H9 (cell line): ENCODE measurements at regions not wholly inside any gene's neighbourhood (a gene's known extent, or its start where the extent isn't known, plus 50 kb on each side); places are given as distances from the start of the nearest gene placed in this dataset.

Experiments used
- DNase-seq: peaks from one replicate; pipeline ENCODE4 v3.0.0-alpha.2; 2017
- H2AFZ ChIP-seq: one replicate; pipeline ENCODE4 v1.6.1; 2013; ENCODE audit warnings: mild to moderate bottlenecking, low read length, control low read depth, moderate library complexity
- H2AK5ac ChIP-seq: 2 replicates; pipeline ENCODE4 v1.6.1; 2013; ENCODE audit warnings: low read length, control low read depth, mixed read lengths; ENCODE audit not compliant: insufficient read length
- H2BK120ac ChIP-seq: one replicate; pipeline ENCODE4 v1.6.1; 2013; ENCODE audit warnings: low read depth, mild to moderate bottlenecking, low read length, control low read depth, inconsistent platforms; ENCODE audit not compliant: poor library complexity, severe bottlenecking
- H2BK12ac ChIP-seq: 2 replicates; pipeline ENCODE4 v1.6.1; 2013; ENCODE audit warnings: low read length, control low read depth, mixed read lengths, low read depth; ENCODE audit not compliant: insufficient read length
- H2BK15ac ChIP-seq: 2 replicates; pipeline ENCODE4 v1.6.1; 2013; ENCODE audit warnings: low read depth, low read length, control low read depth
- H2BK20ac ChIP-seq: one replicate; pipeline ENCODE4 v1.6.1; 2013; ENCODE audit warnings: low read depth, mild to moderate bottlenecking, low read length, control low read depth, inconsistent platforms; ENCODE audit not compliant: poor library complexity, severe bottlenecking
- H2BK5ac ChIP-seq: 2 replicates; pipeline ENCODE4 v1.6.1; 2013; ENCODE audit warnings: low read length, control low read depth, mixed read lengths; ENCODE audit not compliant: insufficient read length
- H3K14ac ChIP-seq: 2 replicates; pipeline ENCODE4 v1.6.1; 2013; ENCODE audit warnings: low read length, control low read depth; ENCODE audit not compliant: insufficient read depth
- H3K18ac ChIP-seq: 2 replicates; pipeline ENCODE4 v1.6.1; 2013; ENCODE audit warnings: low read depth, mild to moderate bottlenecking, mixed read lengths, low read length, control low read depth; ENCODE audit not compliant: insufficient read length
- H3K23ac ChIP-seq: 2 replicates; pipeline ENCODE4 v1.6.1; 2013; ENCODE audit warnings: low read length, control low read depth, mixed read lengths, low read depth; ENCODE audit not compliant: insufficient read length
- H3K23me2 ChIP-seq: 2 replicates; pipeline ENCODE4 v1.6.1; 2013; ENCODE audit warnings: low read depth, mild to moderate bottlenecking, mixed read lengths, low read length, control low read depth; ENCODE audit not compliant: insufficient read length, poor library complexity, severe bottlenecking
- H3K27ac ChIP-seq: 2 replicates; pipeline ENCODE4 v1.5.1; 2013; ENCODE audit warnings: low read length, control low read depth, mixed read lengths, low read depth; ENCODE audit not compliant: insufficient read length
- H3K27me3 ChIP-seq: 2 replicates; pipeline ENCODE4 v1.6.1; 2013; ENCODE audit warnings: low read length, control low read depth, inconsistent platforms; ENCODE audit not compliant: insufficient read depth
- H3K4ac ChIP-seq: 2 replicates; pipeline ENCODE4 v1.6.1; 2013; ENCODE audit warnings: low read depth, mild to moderate bottlenecking, control low read depth, inconsistent platforms, low read length, moderate library complexity
- H3K4me1 ChIP-seq: 2 replicates; pipeline ENCODE4 v1.6.1; 2013; ENCODE audit warnings: low read length, control low read depth, inconsistent platforms; ENCODE audit not compliant: insufficient read depth
- H3K4me2 ChIP-seq: 2 replicates; pipeline ENCODE4 v1.6.1; 2013; ENCODE audit warnings: low read length, control low read depth, mixed read lengths; ENCODE audit not compliant: insufficient read length, insufficient read depth
- H3K56ac ChIP-seq: 2 replicates; pipeline ENCODE4 v1.6.1; 2013; ENCODE audit warnings: low read depth, mild to moderate bottlenecking, mixed read lengths, low read length, control low read depth; ENCODE audit not compliant: insufficient read length
- H3K79me1 ChIP-seq: 2 replicates; pipeline ENCODE4 v1.6.1; 2013; ENCODE audit warnings: low read depth, mild to moderate bottlenecking, moderate library complexity, low read length, control low read depth, inconsistent platforms; ENCODE audit not compliant: insufficient read depth, poor library complexity, severe bottlenecking
- H3K79me2 ChIP-seq: 2 replicates; pipeline ENCODE4 v1.6.1; 2013; ENCODE audit warnings: low read length, control low read depth, inconsistent platforms; ENCODE audit not compliant: insufficient read depth
- H3K9ac ChIP-seq: 2 replicates; pipeline ENCODE4 v1.6.1; 2013; ENCODE audit warnings: low read length, control low read depth, mixed read lengths; ENCODE audit not compliant: insufficient read length; ENCODE audit errors: extremely low read depth
- H3K9me3 ChIP-seq: one replicate; pipeline ENCODE4 v1.6.1; 2013; ENCODE audit warnings: low read depth, low read length, inconsistent platforms; ENCODE audit not compliant: control insufficient read depth
- H3T11ph ChIP-seq: one replicate; pipeline ENCODE4 v1.6.1; 2013; ENCODE audit warnings: mild to moderate bottlenecking, low read length, control low read depth, inconsistent platforms
- H4K20me1 ChIP-seq: one replicate; pipeline ENCODE4 v1.6.1; 2013; ENCODE audit not compliant: control insufficient read depth, insufficient read length, insufficient read depth
- H4K5ac ChIP-seq: 2 replicates; pipeline ENCODE4 v1.6.1; 2013; ENCODE audit warnings: low read depth, mild to moderate bottlenecking, mixed read lengths, low read length, control low read depth; ENCODE audit not compliant: insufficient read length
- H4K8ac ChIP-seq: replicated peaks from 2 replicates; pipeline ENCODE4 v1.6.1; 2013; ENCODE audit warnings: low read length, control low read depth, mixed read lengths, low read depth; ENCODE audit not compliant: insufficient read length
- H4K91ac ChIP-seq: 2 replicates; pipeline ENCODE4 v1.6.1; 2013; ENCODE audit warnings: low read depth, mild to moderate bottlenecking, moderate library complexity, mixed read lengths, low read length, control low read depth; ENCODE audit not compliant: insufficient read length
- H3K27ac Mint-ChIP-seq, 3 experiments: 2 replicates in 2 of 3; 3 replicates in 1 of 3; pipeline ENCODE4 v1.8.0; 2020 to 2021; ENCODE audit warnings: mixed read lengths in 3 of 3, mild to moderate bottlenecking in 1 of 3, moderate library complexity in 1 of 3
- H3K27me3 Mint-ChIP-seq: 2 replicates; pipeline ENCODE4 v1.8.0; 2021; ENCODE audit warnings: low read depth, mild to moderate bottlenecking, moderate library complexity, mixed read lengths
- H3K36me3 Mint-ChIP-seq, 3 experiments: 2 replicates in 2 of 3; 3 replicates in 1 of 3; pipeline ENCODE4 v1.8.0; 2020 to 2021; ENCODE audit warnings: low read depth in 3 of 3, mixed read lengths in 3 of 3; ENCODE audit not compliant: insufficient read depth in 1 of 3
- H3K4me1 Mint-ChIP-seq, 2 experiments: 2 replicates each; pipeline ENCODE4 v1.8.0; 2020; ENCODE audit warnings: mixed read lengths in 2 of 2
- H3K4me3 Mint-ChIP-seq, 2 experiments: 2 replicates in 1 of 2; 3 replicates in 1 of 2; pipeline ENCODE4 v1.8.0; 2020 to 2021; ENCODE audit warnings: mild to moderate bottlenecking in 2 of 2, mixed read lengths in 2 of 2, moderate library complexity in 1 of 2
- H3K9me3 Mint-ChIP-seq, 2 experiments: 2 replicates in 1 of 2; 3 replicates in 1 of 2; pipeline ENCODE4 v1.8.0; 2020; ENCODE audit warnings: mild to moderate bottlenecking in 2 of 2, mixed read lengths in 2 of 2, moderate library complexity in 1 of 2
- CTCF ChIP-seq: fragments of 200-600 bp; sonication (generic); conservative IDR thresholded peaks from 3 replicates; pipeline ENCODE4 v1.8.0; 2021; ENCODE audit warnings: antibody characterized with exemption, mild to moderate bottlenecking
- WGBS: extraction: QIAGEN DNeasy Blood & Tissue Kit; methylation state at CpG from one replicate; pipeline ENCODE4 v1.1.7; 2013; ENCODE audit warnings: missing lambda C conversion rate, low lambda C conversion rate, mixed read lengths; ENCODE audit not compliant: insufficient read length; ENCODE audit errors: extremely low coverage; 5-methylcytosine and 5-hydroxymethylcytosine counted together

- Histone ChIP-seq H2BK5ac (no peak overlapping the region), H3K27ac (no peak overlapping the region), H3T11ph (no peak overlapping the region), H3K9me3 (no peaks in the 10 kb centered on the region), H3K4ac (no peak overlapping the region), H3K14ac (no peak overlapping the region), H2BK20ac (no peak overlapping the region), H2AFZ (no peak overlapping the region), H3K23ac (no peak overlapping the region), H2BK12ac (no peak overlapping the region), H3K9ac (no peak overlapping the region), H3K79me2 (no peaks in the 10 kb centered on the region), H2BK120ac (no peak overlapping the region), H4K5ac (no peak overlapping the region), H3K27me3 (no peaks in the 10 kb centered on the region), H3K79me1 (no peaks in the 10 kb centered on the region), H4K20me1 (no peaks in the 10 kb centered on the region), H3K4me1 (no peaks in the 10 kb centered on the region), H3K4me2 (no peak overlapping the region), H3K23me2 (no peaks in the 10 kb centered on the region), H4K8ac (no peak overlapping the region), H3K56ac (no peak overlapping the region), H2BK15ac (no peak overlapping the region), H4K91ac (no peak overlapping the region), H3K18ac (no peak overlapping the region), H2AK5ac (no peak overlapping the region)
- H3K27ac Mint-ChIP-seq: no peak overlapping the region
- no peak for DNase-seq
- no peaks in the 10 kb centered on the region for H3K9me3 Mint-ChIP-seq
- WGBS: no CpG with 5 or more reads among the region's 4 CpGs
- no peak overlapping the region for H3K4me3 Mint-ChIP-seq
- no peak for TF ChIP-seq CTCF
- peaks cover 19% of the 10 kb centered on the region for H3K27me3 Mint-ChIP-seq
- 0 out of 4 replicates have a peak, but pooled peaks cover 0 to 2% of the 10 kb centered on the region in 2 experiments for H3K4me1 Mint-ChIP-seq
- H3K36me3 Mint-ChIP-seq: no peaks in the 10 kb centered on the region
Observed at GRCh38 chr7:32158751-32159745, 88.8 kb upstream of the PDE1C start.
